Peyer's patch (tissue), 4 donors: ENCODE measurements at regions not wholly inside any gene's neighbourhood (a gene's known extent, or its start where the extent isn't known, plus 50 kb on each side); places are given as distances from the start of the nearest gene placed in this dataset.

Experiments used
- DNase-seq, 3 donors: peaks; one replicate each; pipeline ENCODE4 v3.0.0-alpha.2; 2017 to 2019
- H3K27ac ChIP-seq, 4 donors: fragments of 200-600 bp; sonication (generic); one replicate each; pipeline ENCODE4 v1.5.1; 2016 to 2019
- H3K27me3 ChIP-seq, 2 donors: fragments of 200-600 bp; sonication (generic); one replicate each; pipeline ENCODE4 v1.5.1; 2019
- H3K36me3 ChIP-seq, 3 donors: fragments of 200-600 bp; sonication (generic); one replicate each; pipeline ENCODE4 v1.5.1; 2016 to 2019
- H3K4me1 ChIP-seq, 4 donors: fragments of 200-600 bp; sonication (generic); one replicate each; pipeline ENCODE4 v1.5.1; 2016 to 2019
- H3K4me3 ChIP-seq, 4 donors: fragments of 200-600 bp; sonication (generic); 1 replicate in 3 of 4; 2 replicates in 1 of 4; pipeline ENCODE4 v1.5.1; 2016 to 2019; ENCODE audit warnings: mild to moderate bottlenecking in 1 of 4
- H3K9me3 ChIP-seq, 4 donors: fragments of 200-600 bp; sonication (generic); one replicate each; pipeline ENCODE4 v1.5.1; 2016 to 2019; ENCODE audit warnings: mild to moderate bottlenecking in 1 of 4
- CTCF ChIP-seq, 6 experiments: fragments of 450-650 bp in 4 of 6; fragments of 200-600 bp in 2 of 6; sonication (generic) in 1 of 6; IDR thresholded peaks; one replicate each; pipeline ENCODE4 v1.5.1; 2017 to 2019; ENCODE audit warnings: antibody characterized with exemption in 6 of 6, mild to moderate bottlenecking in 3 of 6, moderate library complexity in 1 of 6
- POLR2A ChIP-seq, 2 donors: fragments of 450-650 bp; IDR thresholded peaks; one replicate each; pipeline ENCODE4 v1.5.1; 2017; ENCODE audit warnings: antibody characterized with exemption in 2 of 2, mild to moderate bottlenecking in 2 of 2, moderate library complexity in 2 of 2

- Histone ChIP-seq H3K27ac (no peak overlapping the region), H3K4me1 (no peaks in the 10 kb centered on the region), H3K36me3 (no peaks in the 10 kb centered on the region), H3K27me3 (no peaks in the 10 kb centered on the region), H3K4me3 (no peak overlapping the region), H3K9me3 (no peaks in the 10 kb centered on the region)
- TF ChIP-seq CTCF (IDR thresholded peaks at IDR 0.05) (no peak), POLR2A (IDR thresholded peaks at IDR 0.05) (no peak)
- DNase-seq, result no peak
Observed at GRCh38 chr9:8143677-8144076, 344.1 kb upstream of the DMAC1 start.

- Histone ChIP-seq H3K4me1 (no peaks in the 10 kb centered on the region), H3K27ac (no peak overlapping the region)
- TF ChIP-seq CTCF (IDR thresholded peaks at IDR 0.05) (no peak), POLR2A (IDR thresholded peaks at IDR 0.05) (no peak)
Observed at GRCh38 chr9:8140557-8140956, 341.0 kb upstream of the DMAC1 start.

GRCh38 chr9:8139756-8140155, 340.2 kb upstream of the DMAC1 start:
- DNase-seq, result no peak
- Histone ChIP-seq H3K4me1 (no peaks in the 10 kb centered on the region), H3K4me3 (no peak overlapping the region), H3K27ac (no peak overlapping the region), H3K27me3 (no peaks in the 10 kb centered on the region), H3K36me3 (no peaks in the 10 kb centered on the region), H3K9me3 (no peaks in the 10 kb centered on the region)
- TF ChIP-seq CTCF (IDR thresholded peaks at IDR 0.05) (no peak), POLR2A (IDR thresholded peaks at IDR 0.05) (no peak)

More at GRCh38 chr9:8140557-8140956, 341.0 kb upstream of the DMAC1 start:
- Histone ChIP-seq H3K36me3 (no peaks in the 10 kb centered on the region), H3K9me3 (no peaks in the 10 kb centered on the region), H3K4me3 (no peak overlapping the region), H3K27me3 (no peaks in the 10 kb centered on the region)
- no peak for DNase-seq

GRCh38 chr9:8136477-8136876, 336.9 kb upstream of the DMAC1 start:
- Histone ChIP-seq H3K27me3 (no peaks in the 10 kb centered on the region), H3K4me3 (no peak overlapping the region), H3K36me3 (no peaks in the 10 kb centered on the region), H3K27ac (no peak overlapping the region), H3K9me3 (no peaks in the 10 kb centered on the region), H3K4me1 (no peaks in the 10 kb centered on the region)
- no peak for TF ChIP-seq CTCF (IDR thresholded peaks at IDR 0.05)
- no peak for TF ChIP-seq POLR2A (IDR thresholded peaks at IDR 0.05)
- no peak for DNase-seq

- no peak for DNase-seq
- Histone ChIP-seq H3K27ac (no peak overlapping the region), H3K9me3 (no peaks in the 10 kb centered on the region), H3K27me3 (no peaks in the 10 kb centered on the region), H3K4me1 (no peaks in the 10 kb centered on the region), H3K4me3 (no peak overlapping the region), H3K36me3 (no peaks in the 10 kb centered on the region)
- TF ChIP-seq POLR2A (IDR thresholded peaks at IDR 0.05) (no peak), CTCF (IDR thresholded peaks at IDR 0.05) (no peak)
Observed at GRCh38 chr9:8134635-8135034, 335.1 kb upstream of the DMAC1 start.

GRCh38 chr9:8133606-8134005, 334.0 kb upstream of the DMAC1 start:
- no peak overlapping the region for H3K4me3 ChIP-seq
- H3K4me1 ChIP-seq, result no peaks in the 10 kb centered on the region
- no peaks in the 10 kb centered on the region for H3K27me3 ChIP-seq
- TF ChIP-seq POLR2A (IDR thresholded peaks at IDR 0.05) (no peak), CTCF (IDR thresholded peaks at IDR 0.05) (no peak)
- H3K9me3 ChIP-seq, result no peaks in the 10 kb centered on the region
- H3K36me3 ChIP-seq, result no peaks in the 10 kb centered on the region
- no peak for DNase-seq
- no peak overlapping the region for H3K27ac ChIP-seq
